Caki2 (cell line): ENCODE measurements at regions not wholly inside any gene's neighbourhood (a gene's known extent, or its start where the extent isn't known, plus 50 kb on each side); places are given as distances from the start of the nearest gene placed in this dataset.
"Not testable (repeated sequence)": the region's sequence is repeated elsewhere in the genome, so short reads cannot be mapped to it uniquely, and the experiment has no call there.

Experiments used
- DNase-seq: peaks from one replicate; pipeline ENCODE4 v3.0.0-alpha.2; 2015; ENCODE audit warnings: low read depth
- in situ Hi-C: cut with HindIII; loops from 2 replicates; pipeline ENCODE4 v1.10.0; 2016; ENCODE audit warnings: low sequenced_read_pairs, low pct_unique_long_range_greater_than_20kb, mixed read lengths

DNA sequence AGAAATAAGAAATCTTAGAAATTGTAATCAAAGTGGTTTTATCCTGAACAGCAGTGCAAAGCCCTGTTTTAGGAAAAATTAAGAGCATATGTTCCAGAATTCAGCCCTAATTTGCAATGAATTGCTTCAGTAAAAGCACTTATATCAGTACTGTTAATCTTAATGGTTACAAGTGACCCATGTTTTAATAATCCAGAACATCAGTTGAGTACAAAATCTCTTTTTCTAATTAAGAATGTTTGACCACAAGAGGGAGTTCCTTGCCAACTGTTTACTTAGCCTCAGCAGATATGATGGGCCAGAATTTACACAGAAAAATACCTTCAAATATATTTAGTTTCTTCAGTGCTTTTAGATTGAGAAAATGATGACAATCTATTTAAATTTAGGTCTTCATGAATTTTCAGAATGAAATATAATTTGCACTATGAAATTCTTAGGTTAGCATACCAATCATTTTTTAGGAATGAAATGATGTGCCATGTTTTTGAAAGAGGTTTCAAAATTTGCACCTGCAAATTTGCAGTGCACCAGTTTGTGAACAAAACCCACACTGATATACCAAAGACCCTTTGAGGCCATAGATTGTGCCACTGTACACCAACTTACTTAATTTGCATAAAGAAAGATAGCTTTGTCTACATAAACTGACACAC lies 926.3 kb upstream of the ARRDC3 start:
- DNase-seq, result peak; percentile 16
- in situ Hi-C loops, result no loop called here

DNA sequence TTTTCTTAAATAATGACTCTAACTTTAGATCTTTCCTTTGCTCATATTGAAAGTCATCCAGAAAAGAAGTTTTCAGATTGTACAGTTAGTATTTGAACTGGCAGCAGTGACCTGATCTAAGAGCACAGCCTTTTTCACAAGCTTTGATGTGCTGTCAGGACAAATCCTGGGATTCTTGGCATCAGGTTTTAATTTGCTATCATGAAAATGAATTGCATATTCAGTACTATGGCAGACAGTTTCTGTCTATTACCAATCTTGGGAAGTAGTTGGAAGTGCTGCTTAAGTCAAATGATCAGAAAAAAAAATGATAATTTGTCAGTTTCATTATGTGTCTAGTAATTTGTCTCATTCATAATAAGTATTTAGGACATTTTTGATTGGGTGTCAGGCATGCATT lies 925.6 kb upstream of the ARRDC3 start:
- in situ Hi-C loops, result no loop called here
- no peak for DNase-seq

DNA sequence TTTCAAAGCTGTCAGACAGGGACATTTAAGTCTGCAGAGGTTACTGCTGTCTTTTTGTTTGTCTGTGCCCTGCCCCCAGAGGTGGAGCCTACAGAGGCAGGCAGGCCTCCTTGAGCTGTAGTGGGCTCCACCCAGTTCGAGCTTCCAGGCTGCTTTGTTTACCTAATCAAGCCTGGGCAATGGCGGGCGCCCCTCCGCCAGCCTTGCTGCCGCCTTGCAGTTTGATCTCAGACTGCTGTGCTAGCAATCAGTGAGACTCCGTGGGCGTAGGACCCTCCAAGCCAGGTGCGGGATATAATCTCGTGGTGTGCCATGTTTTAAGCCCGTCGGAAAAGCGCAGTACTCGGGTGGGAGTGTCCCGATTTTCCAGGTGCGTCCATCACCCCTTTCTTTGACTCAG lies 919.2 kb upstream of the ARRDC3 start:
- in situ Hi-C loops, DNase-seq: not testable (repeated sequence)

DNA sequence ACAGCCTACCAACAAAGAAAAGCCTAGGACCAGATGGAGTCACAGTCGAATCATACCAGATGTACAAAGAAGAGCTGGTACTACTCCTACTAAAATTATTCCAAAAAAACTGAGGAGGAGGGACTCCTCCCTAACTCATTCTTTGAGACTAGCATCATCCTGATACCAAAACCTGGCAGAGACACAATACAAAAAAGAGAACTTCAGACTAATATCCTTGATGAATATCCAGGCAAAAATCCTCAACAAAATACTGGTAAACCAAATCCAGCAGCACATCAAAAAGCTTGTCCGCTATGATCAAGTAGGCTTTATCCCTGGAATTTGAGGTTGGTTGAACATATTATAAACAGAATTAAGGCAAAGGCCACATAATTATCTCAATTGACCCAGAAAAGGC lies 900.4 kb upstream of the ARRDC3 start:
- no peak for DNase-seq
- in situ Hi-C loops, result no loop called here

DNA sequence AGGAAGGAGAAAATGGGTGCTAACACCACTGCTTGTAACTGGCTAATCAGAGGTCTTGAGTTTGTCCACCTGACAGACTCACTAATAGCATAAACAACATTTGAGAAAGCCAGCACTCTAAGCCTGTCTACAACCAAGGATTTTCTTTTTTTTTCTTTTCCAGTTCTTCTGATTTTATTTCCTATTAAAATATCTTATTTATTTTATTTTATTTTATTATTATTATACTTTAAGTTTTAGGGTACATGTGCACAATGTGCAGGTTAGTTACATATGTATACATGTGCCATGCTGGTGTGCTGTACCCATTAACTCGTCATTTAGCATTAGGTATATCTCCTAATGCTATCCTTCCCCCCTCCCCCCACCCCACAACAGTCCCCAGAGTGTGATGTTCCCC lies 888.6 kb upstream of the ARRDC3 start:
- DNase-seq, in situ Hi-C loops: not testable (repeated sequence)

DNA sequence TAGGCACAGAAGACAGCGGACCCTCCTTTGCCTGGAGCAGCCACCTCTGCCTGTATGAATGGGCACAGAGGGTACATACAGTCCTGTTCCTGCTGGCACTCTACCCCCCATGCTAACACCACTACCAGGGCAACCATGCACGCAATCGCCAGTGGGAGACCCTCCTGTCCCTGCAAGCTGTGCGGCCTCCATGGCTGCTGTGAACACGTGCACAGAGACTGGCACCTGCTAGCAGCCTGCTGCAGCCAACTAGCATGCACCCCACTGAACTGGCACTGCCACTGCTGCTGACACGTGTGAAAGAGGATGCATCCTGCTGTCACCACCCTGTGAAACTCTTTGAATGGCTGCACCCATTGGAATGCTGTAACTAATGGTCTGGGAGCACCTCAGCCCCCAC lies 885.2 kb upstream of the ARRDC3 start:
- no peak for DNase-seq
- in situ Hi-C loops, result no loop called here

DNA sequence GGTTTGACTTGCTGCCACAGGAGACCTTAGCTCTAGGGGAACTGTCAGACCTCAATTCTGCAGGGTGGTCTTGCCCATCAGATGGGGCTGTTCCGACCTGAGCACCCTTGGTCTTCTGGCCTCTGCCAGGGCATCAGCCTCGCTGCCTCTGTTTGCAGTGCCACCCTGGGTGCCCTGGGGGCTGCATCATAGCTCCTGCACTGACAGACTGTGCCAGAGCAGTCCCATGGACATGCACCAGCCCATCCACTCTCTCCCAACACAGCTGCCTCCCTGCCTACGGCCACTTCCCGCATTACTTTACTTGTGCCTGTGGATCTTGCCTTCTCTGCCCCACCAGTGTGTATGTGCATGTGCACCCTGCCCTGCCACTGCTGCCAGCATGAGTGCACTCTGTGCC lies 884.7 kb upstream of the ARRDC3 start:
- DNase-seq, result no peak
- in situ Hi-C loops, result no loop called here

DNA sequence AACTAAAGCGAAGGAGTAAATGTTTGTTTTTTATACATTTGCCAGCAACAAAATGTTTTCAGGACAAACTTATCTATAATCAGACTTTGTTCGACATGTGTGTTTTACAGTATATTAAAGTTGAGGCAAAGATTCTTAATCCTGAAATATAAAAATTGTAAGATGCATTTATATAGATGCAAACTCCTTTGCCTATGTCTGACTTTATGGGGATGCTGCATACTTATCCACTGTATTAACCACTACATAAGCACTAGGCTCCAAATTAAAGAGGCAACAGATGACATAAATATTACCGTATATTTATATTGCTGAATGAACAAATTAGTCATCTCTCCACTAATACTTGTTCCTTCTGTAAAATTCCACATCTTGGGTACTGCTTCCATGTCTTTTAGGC lies 882.7 kb upstream of the ARRDC3 start:
- DNase-seq, result no peak
- in situ Hi-C loops, result no loop called here

DNA sequence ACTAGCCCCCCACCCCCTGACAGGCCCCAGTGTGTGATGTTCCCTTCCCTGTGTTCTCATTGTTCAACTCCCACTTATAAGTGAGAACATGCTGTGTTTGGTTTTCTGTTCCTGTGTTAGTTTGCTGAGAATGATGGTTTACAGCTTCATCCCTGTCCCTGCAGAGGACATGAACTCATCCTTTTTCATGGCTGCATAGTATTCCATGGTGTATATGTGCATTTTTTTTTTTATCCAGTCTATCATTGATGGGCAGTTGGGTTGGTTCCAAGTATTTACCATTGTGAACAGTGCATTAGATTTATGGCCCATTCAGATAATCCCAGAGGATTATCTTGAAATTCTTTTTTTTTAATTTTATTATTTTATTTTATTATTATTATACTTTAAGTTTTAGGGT lies 872.5 kb upstream of the ARRDC3 start:
- in situ Hi-C loops, DNase-seq: not testable (repeated sequence)

DNA sequence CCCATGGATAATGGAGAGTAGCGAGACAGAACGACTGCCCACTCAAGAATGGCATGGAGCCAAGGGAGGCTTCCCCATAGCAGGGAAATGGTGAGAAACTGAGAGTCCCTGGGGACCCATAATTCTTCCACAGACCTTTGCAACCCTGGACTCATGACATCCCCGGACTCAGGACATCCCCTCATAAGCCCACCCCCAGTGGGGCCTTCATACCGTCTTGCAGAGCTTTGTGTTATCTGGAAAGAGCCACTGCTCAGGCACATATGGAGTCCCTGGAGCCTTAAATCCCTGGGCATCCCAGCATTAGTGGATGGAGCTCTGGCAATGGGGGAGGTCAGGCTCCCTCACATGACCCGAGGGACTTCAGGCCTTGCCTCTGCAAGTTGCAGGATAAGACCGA lies 865.4 kb upstream of the ARRDC3 start:
- DNase-seq, result no peak
- in situ Hi-C loops, result no loop called here

DNA sequence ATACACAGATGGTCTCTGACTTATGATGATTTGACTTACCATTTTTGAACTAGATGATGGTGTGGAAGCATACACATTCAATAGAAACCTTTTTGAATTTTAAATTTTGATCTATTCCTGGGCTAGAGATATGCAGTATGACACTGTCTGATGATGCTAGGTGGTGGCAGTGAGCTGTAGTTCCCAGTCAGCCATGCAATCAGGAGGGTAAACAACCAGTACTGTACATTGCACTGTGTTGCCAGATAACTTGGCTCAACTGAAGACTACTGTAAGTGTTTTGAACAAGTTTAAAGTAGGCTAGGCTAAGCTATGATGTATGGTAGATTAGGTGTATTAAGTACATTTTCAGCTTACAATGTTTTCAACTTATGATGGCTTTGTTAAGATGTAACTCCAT lies 859.1 kb upstream of the ARRDC3 start:
- in situ Hi-C loops, result no loop called here
- DNase-seq, result no peak

DNA sequence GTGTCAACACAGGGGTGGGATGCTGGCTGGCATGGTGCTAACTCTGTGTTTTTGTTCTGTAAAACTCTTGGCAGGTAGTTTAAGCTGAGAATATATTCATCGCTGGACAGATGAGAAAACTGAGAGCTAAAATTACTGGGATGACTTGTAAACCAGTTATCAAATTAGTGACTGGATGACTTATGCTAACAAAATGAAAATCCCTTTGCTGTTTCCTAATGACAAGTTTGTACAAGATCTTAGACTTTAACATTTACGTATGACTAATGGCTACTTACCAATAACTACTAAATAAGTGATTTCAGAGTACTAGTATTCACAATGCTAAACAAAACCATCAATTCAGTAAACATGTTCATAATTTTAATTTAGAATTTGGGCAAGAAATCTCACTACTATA lies 854.8 kb upstream of the ARRDC3 start:
- in situ Hi-C loops, result no loop called here
- no peak for DNase-seq

DNA sequence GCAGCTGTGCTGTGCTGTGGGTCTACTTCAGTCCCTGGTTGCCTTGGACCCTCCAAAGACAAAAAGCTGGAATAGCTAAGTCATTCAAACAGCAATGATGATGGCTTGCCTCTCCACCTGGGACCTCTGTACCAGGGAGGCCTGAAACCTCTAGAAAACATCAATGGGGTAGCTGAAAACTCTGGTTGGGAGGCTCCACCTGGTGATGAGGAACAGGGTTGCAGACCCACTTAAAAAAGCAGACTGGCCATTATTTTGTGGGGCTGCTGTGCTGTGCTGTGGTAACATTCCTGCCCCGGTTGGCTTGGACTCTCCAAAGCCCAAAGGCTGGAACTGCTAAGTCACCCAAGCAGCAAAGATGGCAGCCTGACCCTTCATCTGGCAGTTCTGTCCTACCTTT lies 839.3 kb upstream of the ARRDC3 start:
- in situ Hi-C loops, result no loop called here
- DNase-seq, result no peak

DNA sequence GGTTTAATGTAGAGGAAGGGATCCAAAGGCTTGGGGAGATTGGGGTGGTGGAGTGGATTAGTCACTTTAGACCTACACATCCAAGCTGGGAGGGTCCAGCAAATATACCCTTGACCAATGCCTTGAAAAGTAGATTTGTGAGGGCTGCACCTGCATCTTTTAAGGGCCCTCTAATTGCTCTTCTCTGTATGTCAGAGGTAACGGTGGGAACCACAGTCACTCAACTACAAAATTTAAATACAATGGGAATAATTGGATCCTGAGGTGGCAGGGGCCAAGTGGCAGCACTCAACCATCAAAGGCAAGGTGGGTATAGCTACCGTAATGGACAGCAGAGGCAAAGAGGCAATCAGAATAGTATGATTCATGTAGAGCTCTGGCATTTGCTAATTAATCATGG lies 833.7 kb upstream of the ARRDC3 start:
- in situ Hi-C loops, DNase-seq: not testable (repeated sequence)

DNA sequence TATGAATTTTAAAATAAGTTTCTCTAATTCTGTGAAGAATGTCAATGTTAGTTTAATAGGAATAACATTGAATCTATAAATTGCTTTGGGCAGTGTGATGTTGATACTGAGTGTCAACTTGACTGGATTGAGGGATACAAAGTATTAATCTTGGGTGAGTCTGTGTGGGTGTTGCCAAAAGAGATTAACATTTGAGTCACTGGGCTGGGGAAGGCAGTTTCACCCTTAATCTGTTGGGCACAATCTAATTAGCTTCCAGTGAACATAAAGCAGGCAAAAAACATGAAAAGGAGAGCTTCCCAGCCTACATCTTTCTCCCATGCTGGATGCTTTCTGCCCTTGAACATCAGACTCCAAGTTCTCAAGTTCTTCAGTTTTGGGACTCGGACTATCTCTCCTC lies 832.0 kb upstream of the ARRDC3 start:
- in situ Hi-C loops, result no loop called here
- no peak for DNase-seq

DNA sequence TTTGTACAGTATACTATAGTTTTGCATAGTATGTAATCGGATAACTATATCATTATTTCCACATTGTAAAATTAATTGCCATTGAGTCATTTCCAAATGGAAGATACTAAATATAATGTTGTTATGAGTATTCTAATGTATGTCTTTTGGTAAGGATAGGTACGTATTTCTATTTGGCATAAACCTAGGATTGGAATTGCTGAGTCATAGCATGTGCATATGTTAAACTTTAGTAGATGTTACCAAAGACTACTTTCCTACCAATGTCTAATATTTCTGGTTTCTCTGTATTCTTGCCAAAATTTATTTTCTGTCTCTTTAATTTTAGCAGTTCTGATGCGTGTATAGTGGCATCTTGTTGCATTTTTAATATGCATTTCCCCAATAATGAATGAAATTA lies 825.1 kb upstream of the ARRDC3 start:
- DNase-seq, result no peak
- in situ Hi-C loops, result no loop called here

DNA sequence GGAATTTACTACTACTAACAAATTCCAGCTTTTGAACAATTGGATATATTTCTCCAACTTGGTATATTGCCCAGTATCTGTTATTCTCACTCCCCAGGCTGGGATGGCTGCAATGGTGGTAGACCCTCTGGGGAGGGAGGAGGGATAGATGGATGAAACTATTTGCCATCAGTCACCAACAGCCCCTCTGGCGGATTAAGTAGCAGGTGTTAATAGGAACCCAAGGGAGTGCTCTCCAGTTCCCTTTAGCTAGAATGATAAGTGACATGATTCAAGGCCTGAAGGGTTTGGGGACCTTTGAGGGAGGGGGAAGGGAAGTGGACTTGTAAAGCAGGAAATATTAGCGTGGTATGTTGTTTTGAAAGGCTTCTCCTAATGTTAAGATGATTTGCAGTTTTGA lies 824.0 kb upstream of the ARRDC3 start:
- in situ Hi-C loops, result no loop called here
- no peak for DNase-seq

DNA sequence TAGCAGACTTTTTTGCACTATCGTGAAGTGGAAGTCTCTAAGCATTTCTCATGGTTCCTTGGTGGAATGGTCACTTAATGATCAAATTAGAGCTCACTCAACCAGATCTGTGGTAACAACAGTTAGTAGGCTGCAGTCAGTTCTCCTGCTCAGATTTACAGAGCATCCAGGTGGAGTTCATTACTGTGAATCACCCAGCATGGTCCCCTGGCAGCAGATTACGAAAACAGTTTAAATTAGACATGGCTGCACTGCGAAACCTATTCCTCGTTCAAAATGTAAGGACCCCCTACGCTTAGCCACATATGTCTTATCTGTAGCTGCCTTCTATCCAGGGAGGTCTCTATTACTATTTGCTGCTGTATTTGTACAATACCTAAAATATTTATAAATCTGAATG lies 823.6 kb upstream of the ARRDC3 start:
- DNase-seq, result no peak
- in situ Hi-C loops, result no loop called here

DNA sequence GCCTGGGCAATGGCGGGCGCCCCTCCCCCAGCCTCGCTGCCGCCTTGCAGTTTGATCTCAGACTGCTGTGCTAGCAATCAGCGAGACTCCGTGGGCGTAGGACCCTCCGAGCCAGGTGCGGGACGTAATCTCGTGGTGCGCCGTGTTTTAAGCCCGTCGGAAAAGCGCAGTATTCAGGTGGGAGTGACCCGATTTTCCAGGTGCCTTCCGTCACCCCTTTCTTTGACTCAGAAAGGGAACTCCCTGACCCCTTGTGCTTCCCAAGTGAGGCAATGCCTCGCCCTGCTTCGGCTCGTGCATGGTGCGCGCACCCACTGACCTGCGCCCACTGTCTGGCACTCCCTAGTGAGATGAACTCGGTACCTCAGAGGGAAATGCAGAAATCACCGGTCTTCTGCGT lies 815.9 kb upstream of the ARRDC3 start:
- DNase-seq, in situ Hi-C loops: not testable (repeated sequence)

DNA sequence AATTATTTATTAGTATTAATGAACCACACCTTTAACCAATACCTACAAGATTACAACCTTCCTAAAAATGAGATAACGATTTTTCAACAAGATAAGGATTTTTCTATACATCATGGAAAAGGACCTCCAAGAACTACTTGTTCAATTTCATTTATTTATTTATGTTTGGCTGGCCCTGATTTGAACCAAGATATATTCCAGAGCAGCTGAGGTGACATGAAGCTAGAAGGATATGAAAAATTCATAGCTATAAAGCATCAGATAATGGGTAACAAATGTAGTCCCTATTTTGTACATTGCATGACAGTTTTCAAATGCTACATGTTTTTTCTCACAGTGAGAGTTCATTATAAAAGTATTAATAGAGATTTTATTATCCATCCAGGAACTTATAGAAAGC lies 798.5 kb upstream of the ARRDC3 start:
- in situ Hi-C loops, result no loop called here
- no peak for DNase-seq

DNA sequence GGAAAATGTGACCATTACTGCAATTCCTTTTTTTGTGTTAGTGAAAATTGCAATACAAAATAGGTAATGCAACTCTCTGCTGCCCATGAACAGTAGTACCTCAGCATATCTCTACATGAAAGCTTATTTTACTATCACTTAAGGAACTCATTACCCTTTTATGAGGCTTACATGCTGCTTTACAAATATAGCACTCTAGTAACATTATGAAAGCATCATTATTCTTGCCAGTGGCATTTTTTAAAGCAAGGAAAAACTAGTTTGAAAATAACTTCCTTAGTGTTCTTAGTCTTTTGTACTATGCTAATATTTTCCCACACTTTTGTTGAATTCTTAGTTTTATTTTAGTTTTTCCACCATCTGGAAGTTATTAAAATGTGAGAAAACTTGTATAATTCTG lies 797.3 kb upstream of the ARRDC3 start:
- DNase-seq, result no peak
- in situ Hi-C loops, result no loop called here
